T1000 (cell line): ENCODE measurements at regions not wholly inside any gene's neighbourhood (a gene's known extent, or its start where the extent isn't known, plus 50 kb on each side); places are given as distances from the start of the nearest gene placed in this dataset.

Experiments used
- DNase-seq: peaks from one replicate; lab custom pipeline; 2025; ENCODE audit warnings: mixed read lengths; lab: John Stamatoyannopoulos, UW

- no peak for DNase-seq
Measured at GRCh38 chr5:61907995-61908394, 398.0 kb upstream of the KIF2A start.

GRCh38 chr5:61910771-61911170 lies 395.2 kb upstream of the KIF2A start:
- DNase-seq: no peak

GRCh38 chr5:61912559-61912958 lies 393.4 kb upstream of the KIF2A start:
- no peak for DNase-seq

- no peak for DNase-seq
Measured at GRCh38 chr5:61915646-61916045, 390.4 kb upstream of the KIF2A start.

GRCh38 chr5:61916621-61917620 lies 389.1 kb upstream of the KIF2A start:
- no peak for DNase-seq

- DNase-seq: no peak
Measured at GRCh38 chr5:61918611-61919010, 387.4 kb upstream of the KIF2A start.

GRCh38 chr5:61919920-61920319 lies 386.1 kb upstream of the KIF2A start:
- no peak for DNase-seq

- no peak for DNase-seq
Measured at GRCh38 chr5:61924251-61924650, 381.8 kb upstream of the KIF2A start.

- no peak for DNase-seq
Measured at GRCh38 chr5:61926911-61927310, 379.1 kb upstream of the KIF2A start.

- DNase-seq: no peak
Measured at GRCh38 chr5:61931236-61931635, 374.8 kb upstream of the KIF2A start.

GRCh38 chr5:61933787-61934626 lies 372.0 kb upstream of the KIF2A start:
- no peak for DNase-seq

GRCh38 chr5:61941637-61942036 lies 364.4 kb upstream of the KIF2A start:
- no peak for DNase-seq

- no peak for DNase-seq
Measured at GRCh38 chr5:61942462-61943049, 363.4 kb upstream of the KIF2A start.

- DNase-seq: no peak
Measured at GRCh38 chr5:61943713-61944112, 362.3 kb upstream of the KIF2A start.

- no peak for DNase-seq
Measured at GRCh38 chr5:61948151-61948550, 357.9 kb upstream of the KIF2A start.

- no peak for DNase-seq
Measured at GRCh38 chr5:61949054-61949678, 356.8 kb upstream of the KIF2A start.

GRCh38 chr5:61949679-61950435 lies 356.1 kb upstream of the KIF2A start:
- no peak for DNase-seq

- DNase-seq: no peak
Measured at GRCh38 chr5:61951295-61951694, 354.7 kb upstream of the KIF2A start.

- DNase-seq: no peak
Measured at GRCh38 chr5:61953913-61954312, 352.1 kb upstream of the KIF2A start.

GRCh38 chr5:61964201-61964600 lies 341.8 kb upstream of the KIF2A start:
- DNase-seq: no peak

- no peak for DNase-seq
Measured at GRCh38 chr5:61965069-61965468, 340.9 kb upstream of the KIF2A start.
